Transverse colon (tissue), 4 donors: ENCODE measurements at regions not wholly inside any gene's neighbourhood (a gene's known extent, or its start where the extent isn't known, plus 50 kb on each side); places are given as distances from the start of the nearest gene placed in this dataset.

Experiments used
- DNase-seq: peaks from one replicate; pipeline ENCODE4 v3.0.0-alpha.2; 2019
- H3K27ac ChIP-seq, 4 donors: fragments of 200-600 bp; sonication (generic); 2 replicates each; pipeline ENCODE4 v1.5.1; 2016 to 2018; ENCODE audit warnings: inconsistent platforms in 4 of 4
- H3K27me3 ChIP-seq: fragments of 200-600 bp; sonication (generic); 2 replicates; pipeline ENCODE4 v1.5.1; 2017; ENCODE audit warnings: inconsistent platforms
- H3K36me3 ChIP-seq, 4 donors: fragments of 200-600 bp; sonication (generic); 2 replicates each; pipeline ENCODE4 v1.5.1; 2017 to 2019; ENCODE audit warnings: inconsistent platforms in 4 of 4
- H3K4me1 ChIP-seq, 4 donors: fragments of 200-600 bp; sonication (generic); 2 replicates each; pipeline ENCODE4 v1.5.1; 2017 to 2020; ENCODE audit warnings: inconsistent platforms in 4 of 4
- H3K4me3 ChIP-seq, 4 donors: fragments of 200-600 bp; sonication (generic); 1 replicate in 1 of 4; 2 replicates in 3 of 4; pipeline versions ENCODE4 v1.5.1 to v1.6.1; 2017 to 2019; ENCODE audit warnings: inconsistent platforms in 4 of 4
- H3K9me3 ChIP-seq, 2 donors: fragments of 200-600 bp; sonication (generic); 2 replicates each; pipeline ENCODE4 v1.5.1; 2017 to 2019; ENCODE audit warnings: inconsistent platforms in 2 of 2
- CTCF ChIP-seq, 5 experiments: fragments of 200-600 bp in 3 of 5; fragments of 450-650 bp in 2 of 5; sonication (generic) in 3 of 5; IDR thresholded peaks; 1 replicate in 2 of 5; 2 replicates in 3 of 5; pipeline ENCODE4 v1.5.1; 2016 to 2017; ENCODE audit warnings: antibody characterized with exemption in 5 of 5, inconsistent platforms in 3 of 5, mild to moderate bottlenecking in 2 of 5, moderate library complexity in 1 of 5
- EP300 ChIP-seq: sonication (generic); formaldehyde crosslinking; IDR thresholded peaks from one replicate; pipeline ENCODE4 v1.6.1; 2017; ENCODE audit warnings: antibody characterized with exemption, low read depth
- POLR2A ChIP-seq: fragments of 450-650 bp; IDR thresholded peaks from one replicate; pipeline ENCODE4 v1.6.1; 2016; ENCODE audit warnings: antibody characterized with exemption, mild to moderate bottlenecking, moderate library complexity
- POLR2AphosphoS5 ChIP-seq, 3 donors: sonication (generic); formaldehyde crosslinking; IDR thresholded peaks; one replicate each; pipeline ENCODE4 v1.6.1; 2016; ENCODE audit warnings: antibody characterized with exemption in 3 of 3
- WGBS, 2 donors: methylation state at CpG; one replicate each; pipeline ENCODE4 v1.1.5; 2018; ENCODE audit warnings: low coverage in 1 of 2; 5-methylcytosine and 5-hydroxymethylcytosine counted together
- in situ Hi-C, 4 donors: fragments of 200-750 bp; cut with MboI; loops; one replicate each; pipeline versions ENCODE4 v1.15.0 to v1.15.1; 2017; ENCODE audit warnings: low sequenced_read_pairs in 3 of 4, low pct_ligation_motif_present in 1 of 4, low pct_unique_long_range_greater_than_20kb in 1 of 4
- intact Hi-C: fragments of 100-400 bp; cut with DNase I; formaldehyde crosslinking; loops from one replicate; pipeline ENCODE4 v1.15.1; 2023; ENCODE audit warnings: low total_unique reads

DNA sequence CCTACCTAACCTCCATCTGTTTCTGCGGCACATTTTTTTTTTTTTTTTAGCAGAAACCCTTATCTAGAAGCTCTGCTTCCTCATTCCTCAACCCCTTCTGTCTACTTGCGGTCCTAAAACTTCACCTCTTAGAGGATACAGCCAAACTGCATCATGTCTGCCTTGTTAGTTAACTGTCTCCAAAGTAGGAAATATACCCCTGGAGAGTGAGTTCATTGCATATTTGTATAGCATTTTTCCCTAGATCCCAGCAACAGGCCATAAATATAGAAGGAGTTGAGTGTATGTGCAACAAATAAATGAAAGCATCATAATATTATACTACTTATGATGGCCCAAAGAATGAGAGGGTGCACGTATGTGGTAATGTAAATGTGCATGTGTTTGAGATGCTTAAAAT is 1288.6 kb upstream of the GJE1 start:
- H3K4me1 ChIP-seq, result no peaks in the 10 kb centered on the region
- WGBS, 2 donors, result 90 to 91% methylated on average over 2 of the region's 3 CpGs
- in situ Hi-C loops (no loop called here), intact Hi-C loops (no loop called here)
- H3K4me3 ChIP-seq, result no peak overlapping the region
- no peaks in the 10 kb centered on the region for H3K27me3 ChIP-seq
- no peak overlapping the region for H3K27ac ChIP-seq
- no peaks in the 10 kb centered on the region for H3K9me3 ChIP-seq
- TF ChIP-seq CTCF (IDR thresholded peaks at IDR 0.05) (no peak), POLR2A (no peak), POLR2AphosphoS5 (IDR thresholded peaks at IDR 0.05) (no peak), EP300 (no peak)
- no peaks in the 10 kb centered on the region for H3K36me3 ChIP-seq
- DNase-seq, result no peak

- DNase-seq, result no peak
- WGBS, 2 donors, result 52 to 71% methylated on average over 1 of the region's 1 CpG
- Histone ChIP-seq H3K9me3 (no peaks in the 10 kb centered on the region), H3K27me3 (no peaks in the 10 kb centered on the region), H3K27ac (no peak overlapping the region), H3K4me3 (no peak overlapping the region), H3K4me1 (no peaks in the 10 kb centered on the region), H3K36me3 (no peaks in the 10 kb centered on the region)
- in situ Hi-C loops (no loop called here), intact Hi-C loops (no loop called here)
- no peak for TF ChIP-seq CTCF (IDR thresholded peaks at IDR 0.05)
- no peak for TF ChIP-seq POLR2A
- TF ChIP-seq POLR2AphosphoS5 (IDR thresholded peaks at IDR 0.05), result no peak
- TF ChIP-seq EP300, result no peak
Measured at GRCh38 chr6:140833408-140833807, 1299.3 kb upstream of the GJE1 start.

DNA sequence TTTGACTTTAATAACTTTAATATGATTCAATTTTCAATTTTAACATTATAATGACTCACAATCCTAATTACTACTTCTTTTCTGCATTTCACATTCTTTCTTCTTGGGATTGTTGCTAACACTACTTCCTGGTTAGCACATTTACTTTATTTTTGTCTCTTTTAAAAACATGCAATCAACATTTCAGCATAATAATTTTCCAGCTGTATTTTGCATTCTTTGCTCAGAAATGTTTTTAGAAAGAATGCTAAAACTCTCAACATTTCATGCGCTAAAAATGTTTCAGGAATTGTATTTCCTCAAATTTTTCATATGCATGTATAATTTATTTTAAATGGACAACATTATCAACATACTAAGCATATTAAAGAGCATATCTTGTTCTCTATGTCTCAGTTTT is 1302.1 kb upstream of the GJE1 start:
- 83 to 88% methylated on average over 1 of the region's 1 CpG for WGBS, 2 donors
- no peak overlapping the region for H3K27ac ChIP-seq
- in situ Hi-C loops, result no loop called here

GRCh38 chr6:140828856-140829255 is 1303.9 kb upstream of the GJE1 start:
- H3K4me3 ChIP-seq, result no peak overlapping the region

More for the DNA sequence above, 1302.1 kb upstream of the GJE1 start:
- H3K36me3 ChIP-seq, result no peaks in the 10 kb centered on the region
- TF ChIP-seq EP300 (no peak), CTCF (IDR thresholded peaks at IDR 0.05) (no peak), POLR2AphosphoS5 (IDR thresholded peaks at IDR 0.05) (no peak), POLR2A (no peak)
- no peak for DNase-seq
- H3K9me3 ChIP-seq, result no peaks in the 10 kb centered on the region
- H3K4me3 ChIP-seq, result no peak overlapping the region
- no peaks in the 10 kb centered on the region for H3K4me1 ChIP-seq
- no peaks in the 10 kb centered on the region for H3K27me3 ChIP-seq
- intact Hi-C loops, result no loop called here

More at GRCh38 chr6:140828856-140829255, 1303.9 kb upstream of the GJE1 start:
- Histone ChIP-seq H3K36me3 (no peaks in the 10 kb centered on the region), H3K9me3 (no peaks in the 10 kb centered on the region), H3K27ac (no peak overlapping the region), H3K4me1 (no peaks in the 10 kb centered on the region), H3K27me3 (no peaks in the 10 kb centered on the region)
- WGBS, 2 donors, result 86 to 93% methylated on average over 7 of the region's 7 CpGs
- intact Hi-C loops (no loop called here), in situ Hi-C loops (no loop called here)
- TF ChIP-seq POLR2A, result no peak
- TF ChIP-seq POLR2AphosphoS5 (IDR thresholded peaks at IDR 0.05), result no peak
- TF ChIP-seq CTCF (IDR thresholded peaks at IDR 0.05), result no peak
- TF ChIP-seq EP300, result no peak
- no peak for DNase-seq
